A673 (cell line): ENCODE measurements at regions not wholly inside any gene's neighbourhood (a gene's known extent, or its start where the extent isn't known, plus 50 kb on each side); places are given as distances from the start of the nearest gene placed in this dataset.
"Not testable (repeated sequence)": the region's sequence is repeated elsewhere in the genome, so short reads cannot be mapped to it uniquely, and the experiment has no call there.

Source experiments
- BruUV-seq: library from RNA; stranded (reverse); fragments of 400-500 nt; replicated peaks from 2 replicates; lab custom pipeline; 2021; lab: Mats Ljungman, UMichigan
- CTCF ChIA-PET: fragments of 300-600 bp; sonication (Branson Sonifier 250); formaldehyde crosslinking; loops from one replicate; lab custom pipeline; 2022; ENCODE audit warnings: antibody characterized with exemption; lab: Charles Lee
- POLR2A ChIA-PET: fragments of 300-600 bp; sonication (Branson Sonifier 250); formaldehyde crosslinking; loops from one replicate; lab custom pipeline; 2022; ENCODE audit warnings: antibody characterized with exemption; ENCODE audit not compliant: low non-redundant PET; lab: Charles Lee
- DNase-seq: peaks from one replicate; pipeline ENCODE4 v3.0.0-alpha.2; 2015; ENCODE audit warnings: low spot score
- H3K27ac ChIP-seq: fragments of 200-600 bp; sonication (generic); 2 replicates; pipeline ENCODE4 v1.5.1; 2016; ENCODE audit warnings: mixed run types, low read depth, mild to moderate bottlenecking, mixed read lengths, antibody characterized with exemption, low read length; ENCODE audit not compliant: poor library complexity, severe bottlenecking
- H3K27me3 ChIP-seq: fragments of 200-600 bp; sonication (generic); replicated peaks from 2 replicates; pipeline ENCODE4 v1.6.1; 2017; ENCODE audit warnings: mixed run types, low read depth, mild to moderate bottlenecking, mixed read lengths, antibody characterized with exemption, low read length; ENCODE audit not compliant: insufficient read depth, poor library complexity
- H3K36me3 ChIP-seq: fragments of 200-600 bp; sonication (generic); 2 replicates; pipeline ENCODE4 v1.6.1; 2016; ENCODE audit warnings: mixed run types, mild to moderate bottlenecking, mixed read lengths, antibody characterized with exemption, low read length; ENCODE audit not compliant: insufficient read depth, poor library complexity, severe bottlenecking
- H3K4me1 ChIP-seq: fragments of 200-600 bp; sonication (generic); 2 replicates; pipeline ENCODE4 v1.6.1; 2017; ENCODE audit warnings: mixed run types, mild to moderate bottlenecking, mixed read lengths, antibody characterized with exemption, low read length; ENCODE audit not compliant: insufficient read depth, poor library complexity, severe bottlenecking
- H3K4me3 ChIP-seq: fragments of 200-600 bp; sonication (generic); 2 replicates; pipeline ENCODE4 v1.5.1; 2016; ENCODE audit warnings: low read depth, mixed run types, mild to moderate bottlenecking, mixed read lengths, low read length; ENCODE audit not compliant: poor library complexity, severe bottlenecking
- H3K9me3 ChIP-seq: fragments of 200-600 bp; sonication (generic); 2 replicates; pipeline ENCODE4 v1.6.1; 2016; ENCODE audit warnings: mixed run types, low read depth, mild to moderate bottlenecking, mixed read lengths, antibody characterized with exemption, low read length; ENCODE audit not compliant: poor library complexity, severe bottlenecking
- EZH2 ChIP-seq: fragments of 200-600 bp; sonication (generic); IDR thresholded peaks from 2 replicates; pipeline ENCODE4 v1.6.1; 2017; ENCODE audit warnings: borderline replicate concordance, low read depth, mild to moderate bottlenecking, mixed read lengths, antibody characterized with exemption, low read length; ENCODE audit not compliant: poor library complexity, severe bottlenecking
- intact Hi-C: fragments of 100-400 bp; cut with micrococcal nuclease; formaldehyde crosslinking; loops from one replicate; pipeline ENCODE4 v1.10.0; 2022; ENCODE audit not compliant: unreplicated experiment
- TF ChIP-seq, protein P1 (sequence below): fragments of 300-800, 200-600 bp; sonication (generic); conservative IDR thresholded peaks from 2 replicates; pipeline ENCODE4 v1.5.1; 2017; ENCODE audit warnings: low read depth, mild to moderate bottlenecking, antibody characterized with exemption, low read length, moderate library complexity, mixed read lengths

DNA sequence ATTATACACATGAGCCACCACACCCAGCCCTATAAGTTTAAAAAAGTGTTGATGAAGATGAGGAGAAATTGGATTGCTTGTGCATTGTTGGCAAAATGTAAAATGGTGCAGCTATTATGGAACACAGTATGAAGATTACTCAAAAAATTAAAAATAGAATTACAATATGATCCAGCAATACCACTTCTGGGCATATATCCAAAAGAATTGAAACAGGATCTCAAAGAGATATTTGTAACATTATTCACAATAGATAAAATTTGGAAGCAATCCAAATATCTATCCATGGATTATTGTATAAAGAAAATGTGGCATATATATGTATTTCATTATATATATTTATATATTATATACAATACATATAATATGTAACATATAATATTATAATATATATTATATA, 515.6 kb upstream of the GNPDA2 start:
- no peak for TF ChIP-seq EZH2
- TF ChIP-seq, protein P1, sequence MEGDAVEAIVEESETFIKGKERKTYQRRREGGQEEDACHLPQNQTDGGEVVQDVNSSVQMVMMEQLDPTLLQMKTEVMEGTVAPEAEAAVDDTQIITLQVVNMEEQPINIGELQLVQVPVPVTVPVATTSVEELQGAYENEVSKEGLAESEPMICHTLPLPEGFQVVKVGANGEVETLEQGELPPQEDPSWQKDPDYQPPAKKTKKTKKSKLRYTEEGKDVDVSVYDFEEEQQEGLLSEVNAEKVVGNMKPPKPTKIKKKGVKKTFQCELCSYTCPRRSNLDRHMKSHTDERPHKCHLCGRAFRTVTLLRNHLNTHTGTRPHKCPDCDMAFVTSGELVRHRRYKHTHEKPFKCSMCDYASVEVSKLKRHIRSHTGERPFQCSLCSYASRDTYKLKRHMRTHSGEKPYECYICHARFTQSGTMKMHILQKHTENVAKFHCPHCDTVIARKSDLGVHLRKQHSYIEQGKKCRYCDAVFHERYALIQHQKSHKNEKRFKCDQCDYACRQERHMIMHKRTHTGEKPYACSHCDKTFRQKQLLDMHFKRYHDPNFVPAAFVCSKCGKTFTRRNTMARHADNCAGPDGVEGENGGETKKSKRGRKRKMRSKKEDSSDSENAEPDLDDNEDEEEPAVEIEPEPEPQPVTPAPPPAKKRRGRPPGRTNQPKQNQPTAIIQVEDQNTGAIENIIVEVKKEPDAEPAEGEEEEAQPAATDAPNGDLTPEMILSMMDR, result no peak
- ChIA-PET POLR2A (no interaction called here), CTCF (no interaction called here)
- H3K27ac ChIP-seq, result no peak overlapping the region
- no TSS peak for BruUV-seq
- H3K4me1 ChIP-seq, result no peaks in the 10 kb centered on the region
- H3K36me3 ChIP-seq, result no peaks in the 10 kb centered on the region
- H3K4me3 ChIP-seq, result no peak overlapping the region
- H3K27me3 ChIP-seq, result no peaks in the 10 kb centered on the region
- no peak for DNase-seq
- intact Hi-C loops, result no loop called here
- H3K9me3 ChIP-seq, result peaks cover 12% of the 10 kb centered on the region

DNA sequence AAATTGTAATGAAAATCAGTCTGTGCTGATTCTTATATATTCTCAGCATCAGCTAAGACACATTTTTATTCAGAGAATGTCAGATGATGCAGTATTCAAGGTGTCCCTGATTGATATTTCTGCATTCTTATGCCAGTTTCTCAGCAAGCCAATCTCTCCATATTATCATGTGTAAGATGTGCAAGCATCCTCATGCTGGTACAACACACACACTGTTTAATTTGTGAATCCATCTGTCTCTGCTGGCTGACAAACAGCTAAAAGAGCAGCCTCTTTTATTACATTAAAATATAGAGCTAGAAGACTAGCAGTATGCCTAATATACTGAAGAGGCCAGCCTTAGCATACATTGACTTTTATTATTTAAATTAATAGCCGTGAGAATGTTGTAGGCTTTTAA, 502.9 kb upstream of the GNPDA2 start:
- Histone ChIP-seq H3K36me3 (no peaks in the 10 kb centered on the region), H3K27me3 (no peaks in the 10 kb centered on the region), H3K4me1 (no peaks in the 10 kb centered on the region), H3K27ac (no peak overlapping the region), H3K9me3 (no peaks in the 10 kb centered on the region), H3K4me3 (no peak overlapping the region)
- intact Hi-C loops, result no loop called here
- BruUV-seq, result no TSS peak
- TF ChIP-seq, protein P1, result no peak
- no peak for TF ChIP-seq EZH2
- ChIA-PET CTCF (no interaction called here), POLR2A (no interaction called here)
- no peak for DNase-seq

DNA sequence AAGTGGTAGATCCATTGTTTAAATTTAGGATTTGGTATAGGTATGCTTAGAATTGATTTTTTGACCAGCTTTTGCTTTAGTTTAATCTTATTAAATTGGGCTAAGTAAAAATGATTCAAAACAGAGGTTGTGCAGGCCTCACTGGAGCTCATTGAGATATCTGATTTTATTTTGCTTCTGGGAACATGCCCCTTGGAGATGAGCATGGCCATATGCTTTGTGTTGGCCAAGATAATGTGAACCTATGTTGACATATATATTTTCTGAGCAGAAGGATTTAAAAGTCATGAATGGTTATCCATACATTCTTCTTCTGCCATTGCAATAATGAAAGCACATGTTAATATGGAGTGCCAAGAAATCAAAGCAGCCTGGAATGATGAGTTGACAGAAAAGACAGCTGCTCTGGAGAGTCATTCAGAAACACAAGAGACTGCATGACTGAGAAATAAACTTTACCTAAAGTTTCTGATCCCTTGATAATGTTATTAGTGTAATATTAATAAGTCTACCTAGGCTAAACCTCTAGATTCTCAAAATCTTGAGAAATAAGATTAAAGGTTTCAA, 489.7 kb upstream of the GNPDA2 start:
- Histone ChIP-seq H3K4me3 (no peak overlapping the region), H3K4me1 (no peaks in the 10 kb centered on the region), H3K9me3 (no peaks in the 10 kb centered on the region), H3K36me3 (no peaks in the 10 kb centered on the region), H3K27ac (no peak overlapping the region), H3K27me3 (no peaks in the 10 kb centered on the region)
- intact Hi-C loops, result no loop called here
- ChIA-PET POLR2A (no interaction called here), CTCF (no interaction called here)
- no peak for TF ChIP-seq EZH2
- TF ChIP-seq, protein P1, result no peak
- DNase-seq, result no peak
- BruUV-seq, result no TSS peak

DNA sequence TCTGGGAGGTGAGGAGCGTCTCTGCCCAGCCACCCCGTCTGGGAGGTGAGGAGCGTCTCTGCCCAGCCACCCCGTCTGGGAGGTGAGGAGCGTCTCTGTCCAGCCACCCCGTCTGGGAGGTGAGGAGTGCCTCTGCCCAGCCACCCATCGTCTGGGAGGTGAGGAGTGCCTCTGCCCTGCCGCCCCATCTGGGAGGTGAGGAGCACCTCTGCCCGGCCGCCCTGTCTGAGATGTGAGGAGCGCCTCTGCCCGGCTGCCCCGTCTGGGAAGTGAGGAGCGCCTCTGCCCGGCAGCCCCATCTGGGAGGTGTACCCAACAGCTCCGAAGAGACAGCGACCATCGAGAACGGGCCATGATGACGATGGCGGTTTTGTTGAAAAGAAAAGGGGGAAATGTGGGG, 482.1 kb upstream of the GNPDA2 start:
- H3K9me3 ChIP-seq, DNase-seq, intact Hi-C loops, H3K4me1 ChIP-seq, CTCF ChIA-PET, POLR2A ChIA-PET, BruUV-seq, H3K27ac ChIP-seq, H3K4me3 ChIP-seq, H3K36me3 ChIP-seq, H3K27me3 ChIP-seq: not testable (repeated sequence)

DNA sequence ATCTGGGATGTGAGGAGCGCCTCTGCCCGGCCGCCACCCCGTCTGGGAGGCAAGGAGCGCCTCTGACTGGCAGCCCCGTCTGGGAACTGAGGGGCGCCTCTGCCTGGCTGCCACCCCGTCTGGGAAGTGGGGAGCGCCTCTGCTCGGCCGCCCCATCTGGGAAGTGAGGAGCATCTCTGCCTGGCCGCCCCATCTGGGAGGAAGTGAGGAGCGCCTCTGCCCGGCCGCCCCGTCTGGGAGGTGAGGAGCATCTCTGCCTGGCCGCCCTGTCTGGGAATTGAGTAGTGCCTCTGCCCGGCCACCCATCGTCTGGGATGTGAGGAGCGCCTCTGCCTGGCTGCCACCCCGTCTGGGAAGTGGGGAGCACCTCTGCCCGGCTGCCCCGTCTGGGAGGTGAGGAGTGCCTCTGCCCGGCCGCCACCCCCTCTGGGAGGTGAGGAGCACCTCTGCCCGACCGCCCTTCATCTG, 481.5 kb upstream of the GNPDA2 start:
- H3K9me3 ChIP-seq, intact Hi-C loops, DNase-seq, H3K27ac ChIP-seq, H3K36me3 ChIP-seq, H3K4me1 ChIP-seq, H3K4me3 ChIP-seq, H3K27me3 ChIP-seq, BruUV-seq, CTCF ChIA-PET, POLR2A ChIA-PET: not testable (repeated sequence)
